ENCODE measurements at regions not wholly inside any gene's neighbourhood (a gene's known extent, or its start where the extent isn't known, plus 50 kb on each side); places are given as distances from the start of the nearest gene placed in this dataset.

- no peak overlapping the region for H3K4me3 ChIP-seq (ENCODE audit: low read length in 3 of 3)
- intact Hi-C loops (cut with DNase I) = no loop called here
- no peak overlapping the region for H3K9ac ChIP-seq (ENCODE audit: low read length in 3 of 3)
- H3K27me3 ChIP-seq (ENCODE audit: control insufficient read depth, insufficient read depth, low read length) = no peaks in the 10 kb centered on the region
- no peak for DNase-seq
- H3K4me1 ChIP-seq (ENCODE audit: control insufficient read depth in 2 of 3, insufficient read depth in 2 of 3, low read depth in 1 of 3, low read length in 3 of 3) = no peaks in the 10 kb centered on the region
- FAIRE-seq = no peak
- no peak overlapping the region for H3K27ac ChIP-seq (ENCODE audit: low read depth in 2 of 2, low read length in 2 of 2)
- TF ChIP-seq, protein P1, sequence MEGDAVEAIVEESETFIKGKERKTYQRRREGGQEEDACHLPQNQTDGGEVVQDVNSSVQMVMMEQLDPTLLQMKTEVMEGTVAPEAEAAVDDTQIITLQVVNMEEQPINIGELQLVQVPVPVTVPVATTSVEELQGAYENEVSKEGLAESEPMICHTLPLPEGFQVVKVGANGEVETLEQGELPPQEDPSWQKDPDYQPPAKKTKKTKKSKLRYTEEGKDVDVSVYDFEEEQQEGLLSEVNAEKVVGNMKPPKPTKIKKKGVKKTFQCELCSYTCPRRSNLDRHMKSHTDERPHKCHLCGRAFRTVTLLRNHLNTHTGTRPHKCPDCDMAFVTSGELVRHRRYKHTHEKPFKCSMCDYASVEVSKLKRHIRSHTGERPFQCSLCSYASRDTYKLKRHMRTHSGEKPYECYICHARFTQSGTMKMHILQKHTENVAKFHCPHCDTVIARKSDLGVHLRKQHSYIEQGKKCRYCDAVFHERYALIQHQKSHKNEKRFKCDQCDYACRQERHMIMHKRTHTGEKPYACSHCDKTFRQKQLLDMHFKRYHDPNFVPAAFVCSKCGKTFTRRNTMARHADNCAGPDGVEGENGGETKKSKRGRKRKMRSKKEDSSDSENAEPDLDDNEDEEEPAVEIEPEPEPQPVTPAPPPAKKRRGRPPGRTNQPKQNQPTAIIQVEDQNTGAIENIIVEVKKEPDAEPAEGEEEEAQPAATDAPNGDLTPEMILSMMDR (IDR thresholded peaks at IDR 0.05; ENCODE audit: borderline replicate concordance, extremely low read depth, insufficient read depth) = no peak
- H3K9me3 ChIP-seq (ENCODE audit: control insufficient read depth in 2 of 3, insufficient read depth in 1 of 3, low read length in 3 of 3) = no peaks in the 10 kb centered on the region
- no peaks in the 10 kb centered on the region for H3K36me3 ChIP-seq (ENCODE audit: control insufficient read depth in 2 of 3, insufficient read depth in 3 of 3, low read length in 3 of 3)
Measured at GRCh38 chr1:216847397-216848036, 124.3 kb upstream of the ESRRG start.

DNA sequence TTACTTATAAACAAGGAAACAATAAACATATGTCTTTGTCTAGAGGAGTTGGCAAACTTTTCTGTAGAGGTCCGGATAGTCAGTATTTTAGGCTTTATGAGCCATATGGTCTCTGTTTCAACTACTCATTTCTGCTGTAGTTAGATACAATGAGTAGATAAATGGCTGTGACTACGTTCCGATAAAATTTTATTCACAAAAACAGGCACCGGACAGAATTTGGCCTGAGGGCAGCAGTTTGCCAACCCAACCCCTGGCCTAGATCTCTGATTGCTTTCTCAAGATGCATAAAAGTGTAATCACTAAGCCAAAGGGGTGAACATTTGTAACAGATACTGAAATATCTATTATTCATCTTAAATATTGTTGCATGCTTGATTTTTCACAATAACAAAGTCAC is 123.1 kb upstream of the ESRRG start:
- Histone ChIP-seq H3K27ac (ENCODE audit: low read depth in 2 of 2, low read length in 2 of 2) (no peak overlapping the region), H3K27me3 (ENCODE audit: control insufficient read depth, insufficient read depth, low read length) (no peaks in the 10 kb centered on the region), H3K36me3 (ENCODE audit: control insufficient read depth in 2 of 3, insufficient read depth in 3 of 3, low read length in 3 of 3) (no peaks in the 10 kb centered on the region), H3K4me1 (ENCODE audit: control insufficient read depth in 2 of 3, insufficient read depth in 2 of 3, low read depth in 1 of 3, low read length in 3 of 3) (no peaks in the 10 kb centered on the region), H3K9me3 (ENCODE audit: control insufficient read depth in 2 of 3, insufficient read depth in 1 of 3, low read length in 3 of 3) (no peaks in the 10 kb centered on the region), H3K4me3 (ENCODE audit: low read length in 3 of 3) (no peak overlapping the region), H3K9ac (ENCODE audit: low read length in 3 of 3) (no peak overlapping the region)
- intact Hi-C loops (cut with DNase I) = no loop called here
- TF ChIP-seq, protein P1 (IDR thresholded peaks at IDR 0.05; ENCODE audit: borderline replicate concordance, extremely low read depth, insufficient read depth) = no peak
- DNase-seq (no peak), FAIRE-seq (no peak)

DNA sequence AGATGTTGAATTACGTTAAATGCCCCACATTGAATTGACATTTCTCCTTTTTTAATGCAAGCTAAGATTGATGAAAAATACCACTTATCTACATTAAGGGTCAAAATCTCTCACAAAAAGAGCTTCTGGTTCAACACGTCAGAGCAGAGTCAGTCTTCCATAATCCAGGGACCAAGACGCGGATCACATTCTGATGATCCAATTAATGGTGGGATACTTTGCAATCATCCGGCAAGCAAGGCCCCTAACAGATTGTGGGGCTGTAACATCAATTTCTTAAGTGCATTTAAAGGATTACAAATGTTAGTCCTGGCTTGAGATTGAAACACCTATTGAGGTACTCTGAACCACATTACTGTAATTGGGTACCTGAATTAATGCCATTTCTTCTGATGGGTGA is 120.2 kb upstream of the ESRRG start:
- no peaks in the 10 kb centered on the region for H3K36me3 ChIP-seq (ENCODE audit: control insufficient read depth in 2 of 3, insufficient read depth in 3 of 3, low read length in 3 of 3)
- H3K4me1 ChIP-seq (ENCODE audit: control insufficient read depth in 2 of 3, insufficient read depth in 2 of 3, low read depth in 1 of 3, low read length in 3 of 3) = no peaks in the 10 kb centered on the region
- DNase-seq (no peak), FAIRE-seq (no peak)
- H3K4me3 ChIP-seq (ENCODE audit: low read length in 3 of 3) = no peak overlapping the region
- H3K27me3 ChIP-seq (ENCODE audit: control insufficient read depth, insufficient read depth, low read length) = no peaks in the 10 kb centered on the region
- no peaks in the 10 kb centered on the region for H3K9me3 ChIP-seq (ENCODE audit: control insufficient read depth in 2 of 3, insufficient read depth in 1 of 3, low read length in 3 of 3)
- H3K27ac ChIP-seq (ENCODE audit: low read depth in 2 of 2, low read length in 2 of 2) = no peak overlapping the region
- H3K9ac ChIP-seq (ENCODE audit: low read length in 3 of 3) = no peak overlapping the region
- TF ChIP-seq, protein P1 (IDR thresholded peaks at IDR 0.05; ENCODE audit: borderline replicate concordance, extremely low read depth, insufficient read depth) = no peak
- intact Hi-C loops (cut with DNase I) = no loop called here

- FAIRE-seq (no peak), DNase-seq (no peak)
- no peaks in the 10 kb centered on the region for H3K36me3 ChIP-seq (ENCODE audit: control insufficient read depth in 2 of 3, insufficient read depth in 3 of 3, low read length in 3 of 3)
- intact Hi-C loops (cut with DNase I) = no loop called here
- H3K9me3 ChIP-seq (ENCODE audit: control insufficient read depth in 2 of 3, insufficient read depth in 1 of 3, low read length in 3 of 3) = no peaks in the 10 kb centered on the region
- no peak overlapping the region for H3K27ac ChIP-seq (ENCODE audit: low read depth in 2 of 2, low read length in 2 of 2)
- H3K27me3 ChIP-seq (ENCODE audit: control insufficient read depth, insufficient read depth, low read length) = no peaks in the 10 kb centered on the region
- TF ChIP-seq, protein P1 (IDR thresholded peaks at IDR 0.05; ENCODE audit: borderline replicate concordance, extremely low read depth, insufficient read depth) = no peak
- no peaks in the 10 kb centered on the region for H3K4me1 ChIP-seq (ENCODE audit: control insufficient read depth in 2 of 3, insufficient read depth in 2 of 3, low read depth in 1 of 3, low read length in 3 of 3)
- no peak overlapping the region for H3K9ac ChIP-seq (ENCODE audit: low read length in 3 of 3)
- H3K4me3 ChIP-seq (ENCODE audit: low read length in 3 of 3) = no peak overlapping the region
Measured at GRCh38 chr1:216841165-216841564, 117.9 kb upstream of the ESRRG start.

Data from kidney (tissue), 13 donors.